Neural cell (in vitro differentiated cells): ENCODE measurements at regions not wholly inside any gene's neighbourhood (a gene's known extent, or its start where the extent isn't known, plus 50 kb on each side); places are given as distances from the start of the nearest gene placed in this dataset.

Experiments
- CTCF ChIP-seq: fragments of 450-650 bp; IDR thresholded peaks from 2 replicates; pipeline ENCODE4 v1.5.1; 2014; ENCODE audit warnings: antibody characterized with exemption, mild to moderate bottlenecking, moderate library complexity; ENCODE audit not compliant: poor library complexity, severe bottlenecking
- EZH2 ChIP-seq: fragments of 200-600, 300-800 bp; shearing (Covaris generic), sonication (generic); IDR thresholded peaks from 2 replicates; pipeline ENCODE4 v1.6.1; 2014; ENCODE audit warnings: antibody characterized with exemption, low read length, borderline replicate concordance, mild to moderate bottlenecking; ENCODE audit not compliant: insufficient read depth, poor library complexity, severe bottlenecking
- POLR2AphosphoS5 ChIP-seq: IDR thresholded peaks from 2 replicates; pipeline ENCODE4 v1.6.1; 2012
- RAD21 ChIP-seq: fragments of 450-650 bp; conservative IDR thresholded peaks from 2 replicates; pipeline ENCODE4 v1.6.1; 2014; ENCODE audit warnings: antibody characterized with exemption, mild to moderate bottlenecking, moderate library complexity
- REST ChIP-seq: IDR thresholded peaks from 2 replicates; pipeline ENCODE4 v1.6.1; 2012; ENCODE audit warnings: borderline replicate concordance
- TAF1 ChIP-seq: IDR thresholded peaks from 2 replicates; pipeline ENCODE4 v1.6.1; 2012; ENCODE audit warnings: low read depth

- TF ChIP-seq CTCF: no peak
- no peak for TF ChIP-seq RAD21
- TF ChIP-seq EZH2: no peak
- TF ChIP-seq REST: no peak
- no peak for TF ChIP-seq TAF1
- no peak for TF ChIP-seq POLR2AphosphoS5
These were observed 905.5 kb downstream of the UQCRFS1 start for GRCh38 chr19:28307487-28307886.
